IMR-90 (cell line): ENCODE measurements at regions not wholly inside any gene's neighbourhood (a gene's known extent, or its start where the extent isn't known, plus 50 kb on each side); places are given as distances from the start of the nearest gene placed in this dataset.

ENCODE experiments used
- ATAC-seq: fragments of 200-7000 bp; cut with Tn5 transposase; 2 replicates; pipeline ENCODE4 v1.9.1; 2020; ENCODE audit warnings: low read depth, mild to moderate bottlenecking, moderate library complexity
- BruUV-seq: library from RNA; stranded (reverse); fragments of 400-500 nt; replicated peaks from 2 replicates; lab custom pipeline; 2021; lab: Mats Ljungman, UMichigan
- CTCF ChIA-PET: fragments of 300-600 bp; formaldehyde crosslinking; extraction: SDS; loops from one replicate; lab custom pipeline; 2021; ENCODE audit warnings: antibody characterized with exemption; lab: Yijun Ruan, JAX
- POLR2A ChIA-PET: fragments of 300-600 bp; sonication (Branson Sonifier 250); formaldehyde crosslinking; loops from one replicate; lab custom pipeline; 2022; ENCODE audit warnings: antibody characterized with exemption; ENCODE audit not compliant: unreplicated experiment; lab: Charles Lee
- DNase-seq: peaks from one replicate; pipeline ENCODE4 v3.0.0; 2013
- H2AFZ ChIP-seq: replicated peaks from 2 replicates; pipeline ENCODE3; 2013; ENCODE audit warnings: low read length, mild to moderate bottlenecking; ENCODE audit not compliant: poor library complexity
- H2AK5ac ChIP-seq: 2 replicates; pipeline ENCODE4 v1.6.1; 2013; ENCODE audit warnings: low read depth, low read length, inconsistent platforms
- H2AK9ac ChIP-seq: replicated peaks from 2 replicates; pipeline ENCODE3; 2013; ENCODE audit warnings: mild to moderate bottlenecking, low read depth, low read length, moderate library complexity; ENCODE audit not compliant: poor library complexity
- H2BK120ac ChIP-seq: 2 replicates; pipeline ENCODE4 v1.6.1; 2013; ENCODE audit warnings: low read depth, low read length, inconsistent platforms
- H2BK15ac ChIP-seq: 3 replicates; pipeline ENCODE4 v1.6.1; 2013; ENCODE audit warnings: low read depth, low read length, inconsistent platforms
- H2BK20ac ChIP-seq: 2 replicates; pipeline ENCODE4 v1.6.1; 2013; ENCODE audit warnings: low read depth, mild to moderate bottlenecking, inconsistent platforms, low read length, moderate library complexity
- H2BK5ac ChIP-seq: 2 replicates; pipeline ENCODE4 v1.6.1; 2013; ENCODE audit warnings: mild to moderate bottlenecking, low read depth, low read length, inconsistent platforms; ENCODE audit not compliant: poor library complexity, severe bottlenecking
- H3K14ac ChIP-seq: replicated peaks from 2 replicates; pipeline ENCODE4 v1.6.1; 2013; ENCODE audit warnings: low read depth, low read length, inconsistent platforms
- H3K18ac ChIP-seq: 2 replicates; pipeline ENCODE4 v1.6.1; 2013; ENCODE audit warnings: low read depth, low read length, control low read depth
- H3K23ac ChIP-seq: 2 replicates; pipeline ENCODE4 v1.6.1; 2013; ENCODE audit warnings: low read depth, low read length, inconsistent platforms
- H3K27ac ChIP-seq: 2 replicates; pipeline ENCODE4 v1.5.1; 2013; ENCODE audit warnings: mild to moderate bottlenecking, control low read depth, low read length; ENCODE audit not compliant: insufficient read depth
- H3K27me3 ChIP-seq: 2 replicates; pipeline ENCODE4 v1.6.1; 2013; ENCODE audit warnings: low read length; ENCODE audit not compliant: control insufficient read depth, insufficient read depth
- H3K36me3 ChIP-seq: 2 replicates; pipeline ENCODE4 v1.6.1; 2013; ENCODE audit warnings: low read length, mixed read lengths; ENCODE audit not compliant: control insufficient read depth, insufficient read depth
- H3K4ac ChIP-seq: 2 replicates; pipeline ENCODE4 v1.6.1; 2013; ENCODE audit warnings: low read depth, low read length, inconsistent platforms
- H3K4me1 ChIP-seq: 2 replicates; pipeline ENCODE4 v1.6.1; 2013; ENCODE audit warnings: low read length, mixed read lengths; ENCODE audit not compliant: control insufficient read depth, insufficient read depth
- H3K4me2 ChIP-seq: 2 replicates; pipeline ENCODE4 v1.6.1; 2013; ENCODE audit warnings: low read depth, mild to moderate bottlenecking, control low read depth, low read length, moderate library complexity
- H3K4me3 ChIP-seq: 2 replicates; pipeline ENCODE4 v1.5.1; 2013; ENCODE audit warnings: low read depth, mild to moderate bottlenecking, control low read depth, low read length, moderate library complexity; ENCODE audit not compliant: insufficient read depth
- H3K56ac ChIP-seq: 2 replicates; pipeline ENCODE4 v1.6.1; 2013; ENCODE audit warnings: low read length, inconsistent platforms; ENCODE audit not compliant: insufficient read depth; ENCODE audit errors: extremely low read depth
- H3K79me1 ChIP-seq, 2 experiments: 2 replicates each; pipeline ENCODE4 v1.6.1; 2013; ENCODE audit warnings: low read length in 2 of 2, inconsistent platforms in 1 of 2, low read depth in 1 of 2
- H3K9ac ChIP-seq: 2 replicates; pipeline ENCODE4 v1.6.1; 2013; ENCODE audit warnings: low read depth, low read length, control low read depth
- H3K9me1 ChIP-seq: 2 replicates; pipeline ENCODE4 v1.6.1; 2013; ENCODE audit warnings: low read length, inconsistent platforms; ENCODE audit not compliant: insufficient read depth
- H3K9me3 ChIP-seq: 2 replicates; pipeline ENCODE4 v1.6.1; 2013; ENCODE audit warnings: low read length; ENCODE audit not compliant: control insufficient read depth, insufficient read depth
- H4K20me1 ChIP-seq: 2 replicates; pipeline ENCODE4 v1.6.1; 2013; ENCODE audit warnings: low read length, inconsistent platforms; ENCODE audit not compliant: insufficient read depth
- H4K5ac ChIP-seq: 2 replicates; pipeline ENCODE4 v1.6.1; 2013; ENCODE audit warnings: mild to moderate bottlenecking, low read depth, low read length, control low read depth
- H4K8ac ChIP-seq, 2 experiments: 2 replicates each; pipeline ENCODE4 v1.6.1; 2013; ENCODE audit warnings: low read depth in 2 of 2, low read length in 2 of 2, control low read depth in 1 of 2, inconsistent platforms in 1 of 2
- H4K91ac ChIP-seq: 2 replicates; pipeline ENCODE4 v1.6.1; 2013; ENCODE audit warnings: low read depth, low read length, inconsistent platforms; ENCODE audit not compliant: insufficient read depth
- BHLHE40 ChIP-seq: fragments of 150-350 bp; IDR thresholded peaks from 2 replicates; pipeline ENCODE4 v1.6.1; 2016; ENCODE audit warnings: mild to moderate bottlenecking, low read depth, low read length
- CEBPB ChIP-seq: IDR thresholded peaks from 2 replicates; pipeline ENCODE4 v1.6.1; 2012; ENCODE audit warnings: low read depth, low read length, improper control_type of control experiment
- CHD1 ChIP-seq: IDR thresholded peaks from 2 replicates; pipeline ENCODE4 v1.6.1; 2012; ENCODE audit warnings: low read depth, low read length, improper control_type of control experiment
- ELK1 ChIP-seq: fragments of 150-350 bp; IDR thresholded peaks from 2 replicates; pipeline ENCODE4 v1.6.1; 2016; ENCODE audit warnings: low read depth, mild to moderate bottlenecking, low read length, moderate library complexity, borderline replicate concordance
- FOS ChIP-seq: fragments of 150-350 bp; IDR thresholded peaks from 2 replicates; pipeline ENCODE4 v1.6.1; 2016; ENCODE audit warnings: low read depth, low read length
- MAFK ChIP-seq: IDR thresholded peaks from 2 replicates; pipeline ENCODE4 v1.6.1; 2012; ENCODE audit warnings: low read depth, low read length, improper control_type of control experiment
- MAZ ChIP-seq: IDR thresholded peaks from 2 replicates; pipeline ENCODE4 v1.6.1; 2012; ENCODE audit warnings: low read depth, mild to moderate bottlenecking, low read length, improper control_type of control experiment, moderate library complexity, borderline replicate concordance
- MXI1 ChIP-seq: IDR thresholded peaks from 2 replicates; pipeline ENCODE4 v1.6.1; 2012; ENCODE audit warnings: low read depth, mild to moderate bottlenecking, low read length, moderate library complexity, borderline replicate concordance
- NFE2L2 ChIP-seq: fragments of 150-350 bp; IDR thresholded peaks from 2 replicates; pipeline ENCODE4 v1.6.1; 2016; ENCODE audit warnings: low read depth, mild to moderate bottlenecking, low read length
- POLR2A ChIP-seq: IDR thresholded peaks from 2 replicates; pipeline ENCODE4 v1.6.1; 2012; ENCODE audit warnings: mild to moderate bottlenecking, low read depth, low read length
- RFX5 ChIP-seq: IDR thresholded peaks from 2 replicates; pipeline ENCODE4 v1.8.0; 2012; ENCODE audit warnings: low read depth, mild to moderate bottlenecking, low read length, moderate library complexity
- USF2 ChIP-seq: fragments of 150-350 bp; IDR thresholded peaks from 2 replicates; pipeline ENCODE4 v1.6.1; 2017; ENCODE audit warnings: mild to moderate bottlenecking, antibody characterized with exemption, low read length, low read depth
- WGBS, 2 experiments: methylation state at CpG; one replicate each; pipeline versions ENCODE4 v1.1.5 to v1.1.7; 2013; ENCODE audit warnings: missing lambda C conversion rate in 2 of 2; ENCODE audit not compliant: insufficient read length in 1 of 2; ENCODE audit errors: extremely low coverage in 2 of 2; 5-methylcytosine and 5-hydroxymethylcytosine counted together
- dilution Hi-C: fragments of 300-500 bp; cut with HindIII; formaldehyde crosslinking; loops from one replicate; pipeline ENCODE4 v1.14.3; 2018; ENCODE audit warnings: low sequenced_read_pairs; ENCODE audit not compliant: unreplicated experiment
- in situ Hi-C: fragments of 300-500 bp; cut with MboI; formaldehyde crosslinking; loops from 3 replicates; pipeline ENCODE4 v1.14.3; 2019; ENCODE audit warnings: low sequenced_read_pairs, inconsistent platforms, mixed read lengths
- intact Hi-C: fragments of 100-400 bp; cut with micrococcal nuclease; formaldehyde crosslinking; loops from 2 replicates; pipeline ENCODE4 v1.10.0; 2022
- TF ChIP-seq, protein P1 (sequence below): conservative IDR thresholded peaks from 2 replicates; pipeline ENCODE4 v1.5.1; 2012; ENCODE audit warnings: mild to moderate bottlenecking, low read depth, low read length, improper control_type of control experiment

DNA sequence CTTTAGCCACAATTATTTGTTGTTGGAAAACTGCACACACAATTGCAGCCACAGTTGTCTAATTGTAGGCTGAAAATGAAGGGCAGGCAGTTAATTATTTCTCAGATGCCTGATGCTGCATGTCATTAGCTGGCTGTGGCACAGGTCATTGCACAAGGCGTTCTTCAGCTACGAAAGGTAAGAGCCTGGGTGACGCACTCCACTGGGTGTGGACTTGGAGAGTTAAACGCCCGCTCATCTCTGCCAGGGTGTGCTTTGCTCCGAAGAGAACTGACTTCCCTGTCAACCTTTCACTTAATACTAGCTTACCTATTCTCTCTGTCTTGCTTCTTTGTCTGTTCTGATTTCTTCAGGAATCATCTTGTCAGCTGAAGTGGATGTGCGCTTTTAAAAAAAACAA is 91.4 kb upstream of the CPM start:
- Histone ChIP-seq H3K23ac (no peak overlapping the region), H3K27ac (no peak overlapping the region), H2AK9ac (no peak overlapping the region), H2AK5ac (no peak overlapping the region), H3K9me1 (peaks cover 7% of the 10 kb centered on the region), H4K20me1 (no peaks in the 10 kb centered on the region), H3K9ac (no peak overlapping the region), H3K9me3 (no peaks in the 10 kb centered on the region), H3K4ac (no peak overlapping the region), H3K4me1 (no peaks in the 10 kb centered on the region), H3K56ac (no peak overlapping the region), H3K36me3 (no peaks in the 10 kb centered on the region), H3K4me3 (no peak overlapping the region), H3K4me2 (no peak overlapping the region), H2BK20ac (no peak overlapping the region), H4K8ac (no peak overlapping the region), H3K27me3 (no peaks in the 10 kb centered on the region), H2BK120ac (peak overlapping the region; percentile 28; the same call in 1 of the 2 replicates), H4K91ac (no peak overlapping the region), H2BK5ac (no peak overlapping the region), H3K14ac (no peak overlapping the region), H2BK15ac (0 out of 3 replicates have a peak overlapping the region, but pooled peaks have one; percentile 2), H4K5ac (no peak overlapping the region), H3K79me1 (no peaks in the 10 kb centered on the region), H2AFZ (no peak overlapping the region), H3K18ac (no peak overlapping the region)
- BruUV-seq = no TSS peak
- DNase-seq (no peak), ATAC-seq (no peak)
- intact Hi-C loops (no loop called here), dilution Hi-C loops (no loop called here), in situ Hi-C loops (no loop called here)
- no CpG with 5 or more reads among the region's 7 CpGs for WGBS, 2 experiments
- CTCF ChIA-PET = interaction anchor here (0.7 to 1.4 kb wide), 2 partner anchors 20 to 616 kb away, joined by 3 to 4 read pairs; no protein-coding TSS in a partner anchor
- POLR2A ChIA-PET = interaction anchor here (0.6 kb wide), 1 partner anchor 21 kb away, joined by 3 read pairs; no protein-coding TSS in a partner anchor
- TF ChIP-seq RFX5 (no peak), NFE2L2 (no peak), POLR2A (no peak), BHLHE40 (no peak), CEBPB (no peak), ELK1 (no peak), CHD1 (no peak), MAZ (no peak), FOS (no peak), MXI1 (no peak), USF2 (no peak), MAFK (no peak)
- TF ChIP-seq, protein P1, sequence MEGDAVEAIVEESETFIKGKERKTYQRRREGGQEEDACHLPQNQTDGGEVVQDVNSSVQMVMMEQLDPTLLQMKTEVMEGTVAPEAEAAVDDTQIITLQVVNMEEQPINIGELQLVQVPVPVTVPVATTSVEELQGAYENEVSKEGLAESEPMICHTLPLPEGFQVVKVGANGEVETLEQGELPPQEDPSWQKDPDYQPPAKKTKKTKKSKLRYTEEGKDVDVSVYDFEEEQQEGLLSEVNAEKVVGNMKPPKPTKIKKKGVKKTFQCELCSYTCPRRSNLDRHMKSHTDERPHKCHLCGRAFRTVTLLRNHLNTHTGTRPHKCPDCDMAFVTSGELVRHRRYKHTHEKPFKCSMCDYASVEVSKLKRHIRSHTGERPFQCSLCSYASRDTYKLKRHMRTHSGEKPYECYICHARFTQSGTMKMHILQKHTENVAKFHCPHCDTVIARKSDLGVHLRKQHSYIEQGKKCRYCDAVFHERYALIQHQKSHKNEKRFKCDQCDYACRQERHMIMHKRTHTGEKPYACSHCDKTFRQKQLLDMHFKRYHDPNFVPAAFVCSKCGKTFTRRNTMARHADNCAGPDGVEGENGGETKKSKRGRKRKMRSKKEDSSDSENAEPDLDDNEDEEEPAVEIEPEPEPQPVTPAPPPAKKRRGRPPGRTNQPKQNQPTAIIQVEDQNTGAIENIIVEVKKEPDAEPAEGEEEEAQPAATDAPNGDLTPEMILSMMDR = no peak
